ENCODE measurements at regions not wholly inside any gene's neighbourhood (a gene's known extent, or its start where the extent isn't known, plus 50 kb on each side); places are given as distances from the start of the nearest gene placed in this dataset.
A peak's percentile ranks its signal among the peaks of the same experiment; 100 is the strongest.

- H3K9me3 Mint-ChIP-seq = no peaks in the 10 kb centered on the region
- peak overlapping the region; percentile 51 for H3K27ac Mint-ChIP-seq
- H3K27me3 Mint-ChIP-seq = no peaks in the 10 kb centered on the region
- no peak overlapping the region for H3K4me3 Mint-ChIP-seq
- peaks cover 12% of the 10 kb centered on the region for H3K36me3 Mint-ChIP-seq
- TF ChIP-seq CTCF (conservative IDR thresholded peaks at IDR 0.05) = no peak
- peaks cover 26% of the 10 kb centered on the region for H3K4me1 Mint-ChIP-seq (ENCODE audit: unreplicated experiment)
- no peak for DNase-seq (ENCODE audit: extremely low spot score, unreplicated experiment)
Measured at GRCh38 chr12:124397807-124398577, 103.1 kb downstream of the RFLNA start.

DNA sequence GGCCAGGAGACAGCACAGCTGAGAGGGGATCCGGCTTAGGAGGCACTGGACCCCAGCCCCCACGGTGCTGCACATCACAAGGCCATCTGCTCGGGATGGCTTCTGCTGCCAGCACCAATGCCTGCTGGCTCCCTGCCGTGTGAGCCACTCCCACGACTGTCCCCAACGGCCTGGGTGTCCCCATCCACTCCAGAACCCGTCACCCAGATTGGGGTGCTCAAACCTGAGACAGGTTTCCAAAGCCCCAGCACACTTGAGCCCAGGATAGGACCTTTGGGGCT, 102.4 kb downstream of the RFLNA start:
- no peak for DNase-seq (ENCODE audit: extremely low spot score, unreplicated experiment)
- Mint-ChIP-seq H3K36me3 (peaks cover 12% of the 10 kb centered on the region), H3K27ac (peak overlapping the region; percentile 51), H3K4me3 (no peak overlapping the region), H3K27me3 (no peaks in the 10 kb centered on the region), H3K9me3 (no peaks in the 10 kb centered on the region), H3K4me1 (ENCODE audit: unreplicated experiment) (peaks cover 23% of the 10 kb centered on the region)
- no peak for TF ChIP-seq CTCF (conservative IDR thresholded peaks at IDR 0.05)

- Mint-ChIP-seq H3K27me3 (no peaks in the 10 kb centered on the region), H3K4me1 (ENCODE audit: unreplicated experiment) (peaks cover 19% of the 10 kb centered on the region), H3K4me3 (no peak overlapping the region), H3K9me3 (no peaks in the 10 kb centered on the region), H3K27ac (no peak overlapping the region), H3K36me3 (peaks cover 12% of the 10 kb centered on the region)
- no peak for DNase-seq (ENCODE audit: extremely low spot score, unreplicated experiment)
- no peak for TF ChIP-seq CTCF (conservative IDR thresholded peaks at IDR 0.05)
Measured at GRCh38 chr12:124396544-124397398, 101.9 kb downstream of the RFLNA start.

- H3K27ac Mint-ChIP-seq = peak overlapping the region; percentile 21
- H3K36me3 Mint-ChIP-seq = peaks cover 12% of the 10 kb centered on the region
- no peaks in the 10 kb centered on the region for H3K27me3 Mint-ChIP-seq
- peaks cover 19% of the 10 kb centered on the region for H3K4me1 Mint-ChIP-seq (ENCODE audit: unreplicated experiment)
- H3K4me3 Mint-ChIP-seq = no peak overlapping the region
- no peak for DNase-seq (ENCODE audit: extremely low spot score, unreplicated experiment)
- H3K9me3 Mint-ChIP-seq = no peaks in the 10 kb centered on the region
- TF ChIP-seq CTCF (conservative IDR thresholded peaks at IDR 0.05) = no peak
Measured at GRCh38 chr12:124395986-124396385, 101.1 kb downstream of the RFLNA start.

DNA sequence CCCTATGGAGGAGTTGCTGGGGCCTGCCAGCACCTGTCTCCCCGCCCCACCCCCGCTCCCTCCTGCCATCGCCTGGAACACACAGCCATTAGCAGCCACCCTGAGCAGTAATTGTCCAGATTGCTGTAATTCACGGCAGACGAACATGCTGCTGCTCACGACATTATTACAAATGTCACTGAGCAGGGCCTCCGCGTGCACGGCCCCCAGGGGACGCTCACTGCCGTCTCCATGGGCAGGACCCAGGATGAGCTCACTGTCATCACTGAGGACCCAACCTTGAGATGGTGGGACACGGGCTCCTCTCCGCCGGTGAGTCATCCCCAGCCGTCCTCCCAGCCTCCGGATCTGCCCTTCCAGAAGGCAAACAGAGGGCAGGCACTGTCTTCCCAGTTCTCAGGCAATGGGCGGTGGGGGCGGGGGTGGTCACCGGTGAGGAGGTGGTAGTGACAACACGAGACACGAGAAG, 100.4 kb downstream of the RFLNA start:
- DNase-seq (ENCODE audit: extremely low spot score, unreplicated experiment) = no peak
- peaks cover 12% of the 10 kb centered on the region for H3K36me3 Mint-ChIP-seq
- H3K27ac Mint-ChIP-seq = no peak overlapping the region
- no peaks in the 10 kb centered on the region for H3K9me3 Mint-ChIP-seq
- no peaks in the 10 kb centered on the region for H3K27me3 Mint-ChIP-seq
- H3K4me3 Mint-ChIP-seq = no peak overlapping the region
- peaks cover 19% of the 10 kb centered on the region for H3K4me1 Mint-ChIP-seq (ENCODE audit: unreplicated experiment)
- no peak for TF ChIP-seq CTCF (conservative IDR thresholded peaks at IDR 0.05)
